C4-2B (cell line): ENCODE measurements at regions not wholly inside any gene's neighbourhood (a gene's known extent, or its start where the extent isn't known, plus 50 kb on each side); places are given as distances from the start of the nearest gene placed in this dataset.
"Not testable (repeated sequence)": the region's sequence is repeated elsewhere in the genome, so short reads cannot be mapped to it uniquely, and the experiment has no call there.

Source experiments
- H3K27ac ChIP-seq: fragments of 450-650 bp; 2 replicates; pipeline ENCODE4 v1.5.1; 2017
- CTCF ChIP-seq: fragments of 450-650 bp; conservative IDR thresholded peaks from 2 replicates; pipeline ENCODE4 v1.5.1; 2017; ENCODE audit warnings: mild to moderate bottlenecking
- ZFX ChIP-seq: fragments of 450-650 bp; IDR thresholded peaks from 2 replicates; pipeline ENCODE4 v1.6.1; 2017

DNA sequence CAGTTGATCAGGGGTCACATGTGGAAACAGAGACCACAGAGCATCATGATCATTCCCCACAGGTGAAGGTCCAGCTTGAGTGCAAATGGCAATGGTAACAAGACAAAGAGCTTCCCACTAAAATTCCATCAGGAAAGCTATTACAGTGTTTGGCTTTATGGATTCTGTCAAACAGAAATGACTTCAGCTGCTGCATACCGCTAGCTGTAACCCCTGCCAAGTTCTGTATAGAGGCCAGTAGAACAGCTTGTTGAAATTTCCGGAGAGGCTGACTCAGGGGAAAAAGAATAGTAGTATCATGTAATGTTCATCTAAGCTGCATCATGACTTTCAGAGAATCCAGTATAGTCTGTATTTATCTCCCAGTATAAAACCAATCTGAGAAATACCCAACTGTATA lies 1704.7 kb downstream of the SLITRK5 start:
- TF ChIP-seq ZFX (no peak), CTCF (no peak)
- H3K27ac ChIP-seq: no peak overlapping the region

DNA sequence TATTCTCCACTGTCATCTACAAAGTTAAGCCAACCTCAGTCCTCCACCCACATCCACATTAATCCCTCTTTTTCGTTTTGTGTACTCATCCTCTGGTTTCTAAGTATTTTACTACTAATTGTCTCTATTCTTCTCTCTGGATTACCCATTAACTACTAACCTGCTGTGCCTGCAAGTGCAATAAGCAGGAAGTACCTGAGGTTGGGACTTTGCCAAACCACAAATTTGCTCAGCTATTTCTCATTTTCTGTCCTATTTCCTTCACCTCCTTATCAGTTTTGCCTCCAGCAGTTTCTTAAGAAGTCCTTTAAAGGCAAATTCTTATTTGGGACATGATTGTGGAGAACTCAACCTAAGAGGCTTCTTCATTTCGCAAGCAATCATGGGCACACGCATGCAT lies 1708.9 kb downstream of the SLITRK5 start:
- TF ChIP-seq CTCF: no peak
- no peak for TF ChIP-seq ZFX
- no peak overlapping the region for H3K27ac ChIP-seq

GRCh38 chr13:89382981-89383380 lies 1711.8 kb downstream of the SLITRK5 start:
- H3K27ac ChIP-seq: no peak overlapping the region
- TF ChIP-seq CTCF: no peak
- no peak for TF ChIP-seq ZFX

DNA sequence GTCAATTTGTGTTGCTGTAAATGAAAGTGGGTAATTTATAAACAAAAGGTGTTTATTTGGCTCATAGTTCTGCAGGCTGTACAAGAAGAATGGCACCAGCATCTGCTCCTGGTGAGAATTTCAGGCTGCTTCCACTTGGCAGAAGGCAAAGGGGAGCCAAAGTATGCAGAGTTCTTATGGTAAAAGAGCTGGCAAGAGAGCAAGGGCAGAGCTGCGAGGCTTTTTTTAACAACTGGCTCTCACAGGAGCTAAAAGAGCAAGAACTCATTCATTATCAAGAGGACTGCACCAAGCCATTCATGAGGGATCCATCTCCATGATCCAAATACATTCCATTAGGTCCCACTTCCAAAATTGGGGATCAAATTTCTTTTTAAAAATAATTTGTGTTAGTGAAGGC lies 1712.7 kb downstream of the SLITRK5 start:
- H3K27ac ChIP-seq: no peak overlapping the region
- TF ChIP-seq ZFX (no peak), CTCF (no peak)

- no peak for TF ChIP-seq CTCF
- TF ChIP-seq ZFX: no peak
Observed at GRCh38 chr13:89393758-89394304, 1722.7 kb downstream of the SLITRK5 start.

DNA sequence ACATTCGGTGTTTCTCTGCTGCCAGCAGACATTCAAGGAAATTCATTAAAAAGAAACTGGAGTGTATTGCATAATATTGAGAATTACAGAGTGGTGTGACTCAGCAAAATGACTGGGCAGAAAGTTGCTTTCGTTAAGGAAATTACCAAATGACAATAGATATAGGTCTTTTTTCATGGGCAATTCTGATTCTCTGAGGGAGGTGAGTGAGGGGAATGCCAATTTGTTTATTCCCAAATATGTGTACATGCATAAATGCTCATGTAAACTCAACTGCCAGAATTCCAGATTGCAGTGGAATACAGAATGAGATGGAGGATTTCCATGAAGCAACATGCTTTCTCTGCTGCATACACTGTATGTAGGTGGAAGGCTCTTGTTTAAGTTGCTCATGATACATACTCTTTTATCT lies 1730.1 kb downstream of the SLITRK5 start:
- H3K27ac ChIP-seq: no peak overlapping the region
- TF ChIP-seq CTCF (no peak), ZFX (no peak)

More at GRCh38 chr13:89393758-89394304, 1722.7 kb downstream of the SLITRK5 start:
- no peak overlapping the region for H3K27ac ChIP-seq

- H3K27ac ChIP-seq: no peak overlapping the region
- no peak for TF ChIP-seq CTCF
- TF ChIP-seq ZFX: no peak
Observed at GRCh38 chr13:89402211-89402610, 1731.0 kb downstream of the SLITRK5 start.

DNA sequence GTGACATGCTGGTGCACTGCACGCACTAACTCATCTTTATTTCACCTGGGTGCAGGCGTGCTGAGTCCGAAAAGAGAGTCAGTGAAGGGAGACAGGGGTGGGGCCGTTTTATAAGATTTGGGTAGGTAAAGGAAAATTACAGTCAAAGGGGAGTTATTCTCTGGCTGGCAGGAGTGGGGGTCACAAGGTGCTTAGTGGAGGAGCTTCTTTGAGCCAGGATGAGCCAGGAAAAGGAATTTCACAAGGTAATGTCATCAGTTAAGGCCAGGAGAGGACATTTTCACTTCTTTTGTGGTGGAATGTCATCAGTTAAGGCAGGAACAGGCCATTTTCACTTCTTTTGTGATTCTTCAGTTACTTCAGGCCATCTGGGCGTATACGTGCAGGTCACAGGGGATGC lies 1734.9 kb downstream of the SLITRK5 start:
- not testable (repeated sequence) for H3K27ac ChIP-seq
